Activated CD8-positive, alpha-beta T cell treated with anti-CD3 and anti-CD28 coated beads for 36 hours (primary cell): ENCODE measurements at regions not wholly inside any gene's neighbourhood (a gene's known extent, or its start where the extent isn't known, plus 50 kb on each side); places are given as distances from the start of the nearest gene placed in this dataset.

Experiments
- ATAC-seq: fragments of 200-7000 bp; cut with Tn5 transposase; one replicate; pipeline ENCODE4 v1.10.0; 2021; ENCODE audit warnings: mild to moderate bottlenecking, moderate library complexity
- CTCF ChIA-PET: fragments of 350-600 bp; sonication (Branson Sonifier 250); formaldehyde crosslinking; loops from one replicate; lab custom pipeline; 2021; ENCODE audit warnings: antibody characterized with exemption; lab: Charles Lee
- POLR2A ChIA-PET: fragments of 350-600 bp; sonication (Branson Sonifier 250); formaldehyde crosslinking; loops from one replicate; lab custom pipeline; 2021; ENCODE audit warnings: antibody characterized with exemption; lab: Charles Lee
- DNase-seq: peaks from one replicate; pipeline ENCODE4 v3.0.0-alpha.2; 2020
- H3K27ac Mint-ChIP-seq: one replicate; pipeline ENCODE4 v1.8.0; 2021; ENCODE audit warnings: mild to moderate bottlenecking, mixed read lengths
- H3K27me3 Mint-ChIP-seq: one replicate; pipeline ENCODE4 v1.8.0; 2021; ENCODE audit warnings: mixed read lengths
- H3K36me3 Mint-ChIP-seq: one replicate; pipeline ENCODE4 v1.8.0; 2021; ENCODE audit warnings: low read depth, mixed read lengths
- H3K4me1 Mint-ChIP-seq: one replicate; pipeline ENCODE4 v1.8.0; 2021; ENCODE audit warnings: low read depth, mixed read lengths
- H3K4me3 Mint-ChIP-seq: one replicate; pipeline ENCODE4 v1.8.0; 2021; ENCODE audit warnings: mild to moderate bottlenecking, moderate library complexity, mixed read lengths
- H3K9me3 Mint-ChIP-seq: one replicate; pipeline ENCODE4 v1.8.0; 2021; ENCODE audit warnings: mixed read lengths
- intact Hi-C: fragments of 100-400 bp; cut with micrococcal nuclease; formaldehyde crosslinking; loops from one replicate; pipeline ENCODE4 v1.10.0; 2022
- TF ChIP-seq, protein P1 (sequence below): fragments of 200-600 bp; IDR thresholded peaks from one replicate; pipeline ENCODE4 v1.8.0; 2022; ENCODE audit warnings: antibody characterized with exemption, mild to moderate bottlenecking

DNA sequence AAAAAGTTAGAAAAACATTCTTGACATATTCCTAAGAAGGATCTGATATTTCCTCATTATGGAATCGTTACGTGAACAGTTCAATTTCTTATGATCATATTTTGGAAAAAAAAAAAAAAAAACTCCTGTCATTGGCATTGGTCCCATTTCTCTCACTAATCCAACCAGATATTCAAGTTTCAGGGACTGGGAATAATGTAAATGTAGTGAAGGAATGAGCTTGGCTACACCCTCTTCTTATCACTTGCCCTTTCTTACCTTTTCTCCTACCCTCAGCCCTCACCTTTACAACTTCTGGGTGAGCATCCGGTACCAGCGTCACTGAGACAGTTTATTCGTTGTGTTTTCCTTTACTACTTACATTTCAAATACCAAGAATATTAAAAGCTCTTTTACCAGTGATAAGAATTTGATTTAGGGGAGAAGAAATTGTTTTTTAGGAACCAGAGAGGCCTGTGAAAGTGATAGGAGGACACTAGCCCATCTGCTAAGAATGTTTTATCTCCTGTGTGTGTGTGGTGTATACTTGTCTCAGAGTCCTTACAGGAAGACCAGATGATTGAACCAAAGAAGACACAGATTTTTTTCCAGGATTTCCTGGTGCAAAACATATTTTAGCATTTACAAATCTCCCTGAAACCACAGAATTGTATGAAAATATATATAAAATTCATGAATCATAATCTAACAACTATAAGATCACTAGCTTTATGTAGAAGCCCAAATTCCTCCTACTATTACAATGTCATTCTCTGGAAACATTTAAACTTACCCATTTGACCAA lies 946.7 kb downstream of the ZPLD1 start:
- no peaks in the 10 kb centered on the region for H3K9me3 Mint-ChIP-seq
- H3K27ac Mint-ChIP-seq: no peak overlapping the region
- H3K27me3 Mint-ChIP-seq: no peaks in the 10 kb centered on the region
- H3K4me1 Mint-ChIP-seq: no peaks in the 10 kb centered on the region
- ATAC-seq (no peak), DNase-seq (no peak)
- ChIA-PET CTCF (no interaction called here), POLR2A (no interaction called here)
- TF ChIP-seq, protein P1, sequence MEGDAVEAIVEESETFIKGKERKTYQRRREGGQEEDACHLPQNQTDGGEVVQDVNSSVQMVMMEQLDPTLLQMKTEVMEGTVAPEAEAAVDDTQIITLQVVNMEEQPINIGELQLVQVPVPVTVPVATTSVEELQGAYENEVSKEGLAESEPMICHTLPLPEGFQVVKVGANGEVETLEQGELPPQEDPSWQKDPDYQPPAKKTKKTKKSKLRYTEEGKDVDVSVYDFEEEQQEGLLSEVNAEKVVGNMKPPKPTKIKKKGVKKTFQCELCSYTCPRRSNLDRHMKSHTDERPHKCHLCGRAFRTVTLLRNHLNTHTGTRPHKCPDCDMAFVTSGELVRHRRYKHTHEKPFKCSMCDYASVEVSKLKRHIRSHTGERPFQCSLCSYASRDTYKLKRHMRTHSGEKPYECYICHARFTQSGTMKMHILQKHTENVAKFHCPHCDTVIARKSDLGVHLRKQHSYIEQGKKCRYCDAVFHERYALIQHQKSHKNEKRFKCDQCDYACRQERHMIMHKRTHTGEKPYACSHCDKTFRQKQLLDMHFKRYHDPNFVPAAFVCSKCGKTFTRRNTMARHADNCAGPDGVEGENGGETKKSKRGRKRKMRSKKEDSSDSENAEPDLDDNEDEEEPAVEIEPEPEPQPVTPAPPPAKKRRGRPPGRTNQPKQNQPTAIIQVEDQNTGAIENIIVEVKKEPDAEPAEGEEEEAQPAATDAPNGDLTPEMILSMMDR: no peak
- H3K36me3 Mint-ChIP-seq: no peaks in the 10 kb centered on the region
- H3K4me3 Mint-ChIP-seq: no peak overlapping the region
- intact Hi-C loops: no loop called here

DNA sequence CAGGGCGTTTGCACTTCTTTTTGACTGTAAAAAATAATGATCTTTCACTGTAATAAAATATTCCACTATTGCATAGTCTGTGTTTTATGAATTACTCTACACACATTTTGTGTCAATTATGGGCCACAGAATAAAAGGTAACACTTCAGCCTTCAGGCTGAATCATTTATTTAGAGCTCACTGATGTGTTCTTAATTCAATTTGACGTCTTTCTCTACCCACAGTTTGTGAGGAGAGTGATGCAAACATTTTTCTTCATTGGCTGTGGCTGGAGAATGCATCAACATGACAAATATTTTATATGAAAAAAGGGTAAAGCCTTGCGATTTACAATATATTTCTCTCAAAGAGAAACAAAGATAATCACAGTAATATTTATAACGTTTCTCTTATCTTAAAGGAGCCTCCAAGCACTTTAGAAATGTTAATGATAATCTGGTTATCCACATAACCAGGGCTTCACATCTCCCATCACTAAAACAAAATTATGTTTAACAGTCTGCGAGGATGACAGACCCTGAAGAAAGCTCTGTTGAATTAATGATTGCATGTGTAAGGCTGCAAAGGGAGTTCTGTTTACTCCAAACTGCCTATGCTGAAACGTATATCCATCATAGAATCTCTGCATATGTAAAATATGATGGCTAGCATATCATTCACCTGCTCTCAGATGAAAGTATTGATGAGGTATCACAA lies 951.3 kb downstream of the ZPLD1 start:
- no peaks in the 10 kb centered on the region for H3K27me3 Mint-ChIP-seq
- TF ChIP-seq, protein P1: no peak
- H3K9me3 Mint-ChIP-seq: no peaks in the 10 kb centered on the region
- H3K36me3 Mint-ChIP-seq: no peaks in the 10 kb centered on the region
- no peaks in the 10 kb centered on the region for H3K4me1 Mint-ChIP-seq
- ChIA-PET POLR2A (no interaction called here), CTCF (no interaction called here)
- H3K27ac Mint-ChIP-seq: no peak overlapping the region
- intact Hi-C loops: no loop called here
- ATAC-seq: no peak
- no peak overlapping the region for H3K4me3 Mint-ChIP-seq
- no peak for DNase-seq

DNA sequence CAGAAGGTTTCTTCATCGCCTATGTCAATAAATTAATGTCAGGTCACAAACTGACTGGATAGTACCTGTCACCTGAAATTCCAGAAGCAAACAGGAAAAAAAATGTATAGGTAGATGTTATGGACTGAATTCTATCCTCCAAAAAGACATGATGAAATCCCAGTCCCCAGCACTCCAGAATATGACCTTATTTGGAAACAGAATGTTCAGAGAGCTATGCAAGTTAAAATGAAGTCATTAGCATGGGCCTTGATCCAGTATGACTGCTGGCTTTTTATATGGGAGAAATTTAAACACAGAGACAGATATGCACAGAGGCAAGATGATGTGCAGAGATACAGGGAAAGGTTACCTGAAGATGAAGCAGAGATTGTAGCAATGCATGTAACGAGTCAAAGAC lies 953.4 kb downstream of the ZPLD1 start:
- Mint-ChIP-seq H3K27me3 (no peaks in the 10 kb centered on the region), H3K27ac (no peak overlapping the region), H3K4me3 (no peak overlapping the region), H3K4me1 (no peaks in the 10 kb centered on the region), H3K36me3 (no peaks in the 10 kb centered on the region), H3K9me3 (no peaks in the 10 kb centered on the region)
- ChIA-PET POLR2A (no interaction called here), CTCF (no interaction called here)
- ATAC-seq (no peak), DNase-seq (no peak)
- TF ChIP-seq, protein P1: no peak
- intact Hi-C loops: no loop called here

DNA sequence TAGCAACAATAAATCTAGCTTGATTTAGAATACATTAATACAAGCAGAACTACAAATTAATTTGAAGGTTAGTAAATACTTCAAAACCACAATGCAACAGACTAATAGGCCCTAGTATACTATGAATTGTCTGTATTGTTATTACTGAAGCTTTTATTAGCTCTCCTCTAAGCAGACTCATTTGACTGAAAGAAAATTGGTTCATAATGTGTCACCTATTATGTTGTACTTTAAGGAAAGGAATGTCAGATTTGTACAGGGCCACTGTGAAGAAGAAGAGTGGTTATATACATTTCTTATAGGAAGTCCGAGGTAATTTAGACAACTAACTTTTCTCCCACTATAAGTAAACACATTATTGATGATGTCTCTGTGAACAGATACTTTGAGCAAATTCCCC lies 954.5 kb downstream of the ZPLD1 start:
- Mint-ChIP-seq H3K36me3 (no peaks in the 10 kb centered on the region), H3K4me1 (no peaks in the 10 kb centered on the region), H3K9me3 (no peaks in the 10 kb centered on the region), H3K4me3 (no peak overlapping the region), H3K27ac (no peak overlapping the region), H3K27me3 (no peaks in the 10 kb centered on the region)
- ATAC-seq (no peak), DNase-seq (no peak)
- POLR2A ChIA-PET: no interaction called here
- CTCF ChIA-PET: no interaction called here
- intact Hi-C loops: no loop called here
- TF ChIP-seq, protein P1: no peak
